Fibroblast of skin of abdomen (primary cell): ENCODE measurements at regions not wholly inside any gene's neighbourhood (a gene's known extent, or its start where the extent isn't known, plus 50 kb on each side); places are given as distances from the start of the nearest gene placed in this dataset.

Source experiments
- DNase-seq: peaks from one replicate; pipeline ENCODE4 v3.0.0-alpha.2; 2013

GRCh38 chr2:41967476-41968181, 80.2 kb upstream of the PKDCC start:
- DNase-seq = no peak

DNA sequence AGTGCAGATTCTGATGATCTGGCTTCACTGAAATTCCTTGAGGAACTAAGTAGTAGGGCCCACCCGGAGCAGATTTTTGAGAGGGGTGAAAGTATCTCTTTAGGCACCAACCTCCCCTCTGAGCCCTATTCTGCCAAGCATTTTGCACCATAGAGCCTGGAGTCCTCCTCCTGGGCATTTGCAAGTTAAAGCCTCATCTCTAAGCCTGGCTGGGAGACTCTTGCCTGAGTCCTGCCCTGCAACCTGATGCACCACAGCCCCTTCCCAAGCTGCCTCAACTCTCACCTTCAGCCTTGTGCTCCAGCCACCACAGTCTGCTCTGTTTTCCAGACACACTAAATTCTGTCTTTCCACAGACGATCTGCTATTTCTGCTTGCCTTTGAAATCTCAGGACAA, 79.6 kb upstream of the PKDCC start:
- no peak for DNase-seq

GRCh38 chr2:41970988-41971660, 76.7 kb upstream of the PKDCC start:
- no peak for DNase-seq

DNA sequence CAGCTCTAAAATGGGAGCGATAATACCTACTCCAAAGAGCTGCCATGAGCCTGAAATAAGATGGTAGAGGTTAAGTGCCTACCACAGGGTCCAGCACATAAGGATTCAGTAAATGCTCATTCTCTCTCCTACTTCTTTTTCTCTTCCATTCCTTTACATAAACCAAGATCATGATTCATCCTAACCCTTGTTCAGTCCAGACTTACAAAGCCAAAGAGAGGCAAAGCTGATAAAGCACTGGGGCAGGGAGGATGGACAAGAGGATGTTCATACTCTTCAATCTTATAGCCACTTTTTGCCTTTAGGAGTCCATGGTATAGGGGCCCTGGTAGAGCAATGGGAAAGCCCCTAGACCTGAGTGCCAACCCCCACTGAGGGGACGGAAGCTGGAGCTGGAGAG, 75.6 kb upstream of the PKDCC start:
- no peak for DNase-seq

DNA sequence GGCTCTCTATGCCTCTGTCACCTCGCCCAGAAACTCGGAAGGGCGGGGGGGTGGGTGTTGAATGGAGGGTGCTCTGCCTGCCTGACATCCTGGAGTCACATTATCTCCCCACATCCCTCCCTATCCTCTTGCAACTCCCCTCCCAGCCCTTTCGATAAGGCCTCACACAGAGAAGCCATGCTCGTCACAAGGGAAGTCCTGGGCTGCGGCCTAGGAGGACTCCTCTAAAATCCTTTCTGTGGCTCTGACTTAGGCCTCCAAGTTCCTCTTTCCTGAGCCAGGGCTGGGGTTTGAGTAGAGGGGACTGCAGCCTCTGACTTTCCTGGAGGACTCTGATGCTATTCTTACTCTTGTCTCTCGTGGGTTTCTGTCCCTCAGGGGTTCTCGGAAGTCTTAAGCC, 75.0 kb upstream of the PKDCC start:
- no peak for DNase-seq

DNA sequence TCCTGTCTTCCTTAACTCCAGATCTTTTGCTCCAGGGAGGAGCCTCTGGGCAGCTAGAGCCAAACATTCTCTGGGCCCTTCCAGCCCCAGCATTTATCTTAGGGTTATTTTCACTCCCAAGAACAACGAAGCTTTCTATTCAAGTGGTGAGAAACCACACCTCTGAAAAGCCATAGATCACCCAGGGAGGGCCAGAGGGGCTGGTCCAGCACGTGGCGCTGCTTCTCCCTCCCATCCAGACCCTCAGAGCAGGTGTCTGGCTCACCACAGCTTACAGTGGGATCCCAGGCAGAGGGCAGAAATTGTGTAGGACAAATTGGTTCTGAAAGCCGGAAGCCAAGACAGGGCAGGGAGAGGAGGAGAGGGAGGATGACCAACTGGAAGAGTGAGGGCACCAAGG, 74.0 kb upstream of the PKDCC start:
- no peak for DNase-seq

- no peak for DNase-seq
Observed at GRCh38 chr2:41981417-41981816, 66.4 kb upstream of the PKDCC start.

DNA sequence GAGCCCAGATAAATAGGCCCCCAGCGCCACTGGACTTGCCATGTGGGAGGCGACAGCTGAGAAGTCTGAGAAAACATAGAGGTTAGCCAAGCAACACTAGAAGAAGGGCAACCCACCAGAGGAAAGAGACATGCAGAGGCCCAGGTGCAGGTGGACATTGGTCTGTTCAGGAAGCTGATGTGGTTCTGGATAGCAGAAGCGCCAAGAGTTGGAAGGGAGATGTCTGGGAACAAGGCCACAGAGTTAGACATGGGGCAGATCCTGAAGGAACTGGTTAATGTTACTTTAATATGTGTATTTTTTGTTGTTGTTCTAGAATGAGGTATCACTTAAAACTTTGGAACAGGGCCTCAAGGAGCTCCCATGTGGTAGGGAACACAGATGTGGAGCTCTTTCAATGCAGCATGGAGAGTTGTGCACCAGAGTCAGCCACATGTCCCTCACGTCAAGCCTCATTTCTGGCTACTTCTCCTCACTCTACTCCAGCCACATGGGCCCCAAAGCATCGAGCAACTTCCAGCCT, 62.2 kb upstream of the PKDCC start:
- no peak for DNase-seq

DNA sequence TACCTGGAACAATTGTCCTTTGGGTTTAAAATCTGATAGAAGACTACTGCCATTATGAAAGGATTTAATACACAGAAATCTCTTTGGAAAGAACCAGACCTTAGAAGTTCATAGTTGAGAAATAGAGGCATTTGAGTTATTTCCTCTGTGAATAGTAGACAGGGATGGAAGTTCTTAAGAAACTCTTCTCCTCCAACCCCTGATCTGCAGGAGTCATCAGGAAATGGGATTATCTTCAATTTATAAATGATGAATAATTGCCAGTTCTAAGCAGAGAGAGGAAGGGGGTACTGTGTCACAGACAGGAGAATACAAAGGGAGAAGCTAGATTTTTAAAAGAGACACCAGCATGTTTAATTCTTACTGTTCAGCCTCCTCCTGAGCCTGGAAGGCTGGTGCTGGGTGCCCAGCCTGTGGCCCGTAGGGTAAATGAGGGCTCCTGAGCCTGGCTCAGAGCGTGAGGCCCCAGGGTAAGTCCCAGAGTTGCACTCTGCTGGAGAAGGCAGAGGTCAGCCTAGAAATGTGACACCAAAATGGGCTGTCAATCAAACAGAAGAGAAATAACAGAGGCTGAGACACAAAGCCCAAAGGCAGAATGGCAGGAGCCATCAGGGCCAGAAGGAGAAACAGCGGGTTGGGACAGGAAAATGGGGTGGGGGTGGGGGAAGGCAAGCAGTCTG, 58.2 kb upstream of the PKDCC start:
- DNase-seq = peak; percentile 49

DNA sequence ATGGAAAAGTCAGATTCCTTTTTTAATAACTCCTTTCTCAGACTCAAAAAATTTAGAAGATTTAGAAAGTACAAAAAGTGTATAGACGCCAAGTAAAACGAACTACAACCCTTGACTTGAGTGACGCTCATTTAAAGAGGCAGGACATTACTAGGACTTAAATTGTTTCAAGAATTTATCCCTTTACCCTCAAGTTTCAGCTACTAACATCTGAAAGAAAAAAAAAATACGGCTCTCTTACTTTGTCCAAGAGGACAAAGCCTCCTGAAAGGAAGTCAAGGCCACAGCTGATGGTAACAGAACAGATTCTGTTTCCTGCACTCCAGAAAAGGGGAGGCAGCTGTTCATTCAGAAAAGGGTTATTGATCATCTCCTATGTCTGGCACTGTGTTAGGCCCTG, 57.6 kb upstream of the PKDCC start:
- DNase-seq = no peak

- DNase-seq = peak; percentile 79
Observed at GRCh38 chr2:41990688-41991087, 57.1 kb upstream of the PKDCC start.

DNA sequence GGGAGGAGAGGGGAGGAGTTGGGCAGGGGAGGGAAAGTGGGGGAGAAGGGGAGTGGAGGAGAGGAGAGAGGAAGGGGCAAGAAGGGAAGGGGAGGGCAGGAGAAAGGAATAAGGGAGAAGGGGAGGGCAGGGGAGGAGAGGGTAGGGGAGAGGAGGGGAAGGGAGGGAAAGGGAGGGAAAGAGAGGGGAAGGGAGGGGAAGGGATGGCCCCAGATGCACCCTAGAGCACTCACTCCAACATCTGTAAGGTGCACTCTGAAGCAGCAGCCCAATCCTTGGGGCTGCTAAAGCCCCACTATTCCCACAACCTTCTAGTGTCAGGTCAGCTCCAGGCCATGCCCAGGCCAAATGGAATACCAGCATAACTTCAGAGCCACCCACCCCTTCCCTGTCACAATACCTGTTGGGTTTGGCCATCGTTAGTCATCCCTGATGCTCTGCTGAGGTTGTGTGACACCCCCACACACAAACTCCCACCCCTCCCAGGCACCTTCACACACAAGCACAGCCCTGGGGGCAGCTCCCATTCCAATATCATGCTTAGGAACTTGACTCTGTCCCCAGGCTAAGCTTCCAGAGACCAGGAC, 55.7 kb upstream of the PKDCC start:
- no peak for DNase-seq

DNA sequence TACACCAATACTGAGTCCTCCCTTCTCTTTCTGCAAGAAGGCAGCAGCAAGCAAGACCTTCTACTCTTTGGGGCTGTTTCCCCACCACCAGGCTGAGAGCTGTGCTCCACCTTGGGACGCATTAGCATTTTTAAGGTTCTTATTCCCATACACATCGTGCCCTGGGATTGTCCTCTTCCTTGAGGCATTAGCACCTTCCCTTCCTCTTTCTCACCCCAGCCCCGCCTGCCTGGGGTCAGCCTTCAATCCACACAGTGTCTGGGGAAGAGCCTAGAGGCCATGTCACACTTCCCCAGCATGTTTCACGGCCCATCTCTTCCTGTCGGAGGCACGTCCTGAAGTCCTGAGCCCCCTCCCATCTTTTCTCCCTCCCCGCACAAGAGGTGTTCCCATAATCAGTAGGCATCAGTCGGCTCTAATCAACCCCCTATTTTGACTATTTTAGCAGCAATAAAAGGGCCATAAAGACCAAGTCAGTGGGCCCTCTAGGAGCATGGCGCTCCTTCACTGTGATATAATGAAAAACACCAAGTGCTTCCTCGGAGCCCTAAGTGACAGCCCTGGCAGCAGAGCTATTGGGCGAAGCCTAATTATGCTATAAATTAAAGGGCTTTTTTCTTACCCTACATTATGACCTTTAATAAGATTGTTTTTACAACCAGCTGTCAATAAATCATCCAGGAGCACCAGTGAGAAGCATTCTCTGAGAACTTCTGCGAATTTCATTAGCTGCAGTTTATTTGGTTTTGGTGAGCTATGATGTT, 55.0 kb upstream of the PKDCC start:
- no peak for DNase-seq

DNA sequence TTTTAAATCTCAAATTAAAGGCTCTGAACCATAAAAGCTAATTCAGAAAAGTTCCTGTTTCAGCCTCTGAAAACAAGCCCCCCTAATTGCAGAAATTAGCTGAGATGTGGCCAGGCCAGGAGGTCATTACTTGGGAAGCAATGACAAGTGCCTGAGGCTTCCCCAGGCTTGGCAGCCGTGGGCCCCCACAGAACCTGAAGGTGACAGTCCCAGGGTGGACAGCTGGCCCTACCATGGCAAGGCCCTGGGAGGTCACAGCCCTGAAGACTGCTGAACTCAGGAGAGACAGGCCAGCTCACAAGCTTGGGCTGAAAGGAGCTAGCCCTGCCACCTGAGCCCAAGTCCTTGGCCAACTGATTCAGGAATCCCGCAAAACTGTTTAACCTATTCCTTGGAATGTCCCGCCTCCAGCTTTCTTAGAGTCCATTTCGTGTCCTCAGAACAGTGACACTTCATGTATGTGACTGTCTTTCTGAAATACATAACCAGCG, 54.3 kb upstream of the PKDCC start:
- no peak for DNase-seq

DNA sequence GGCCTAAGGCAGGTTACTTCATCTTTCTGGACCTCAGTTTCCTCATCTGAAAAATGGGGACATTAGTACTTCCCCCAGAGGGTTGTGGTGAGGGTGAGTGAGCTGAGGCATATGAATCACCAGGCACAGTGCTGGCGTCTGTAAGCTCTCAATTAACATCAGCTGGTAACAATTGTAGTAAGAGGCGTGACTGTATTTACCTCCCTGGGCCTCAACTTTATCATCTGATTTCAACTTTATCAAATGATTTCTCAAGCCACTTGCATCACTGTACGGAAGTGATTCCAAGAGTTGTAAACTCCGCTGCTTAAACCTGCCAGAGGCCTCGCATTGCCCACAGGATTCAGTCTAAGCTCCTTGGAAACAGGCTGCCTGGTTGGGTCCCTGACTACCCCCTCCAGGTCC, 53.6 kb upstream of the PKDCC start:
- peak; percentile 89 for DNase-seq

- no peak for DNase-seq
Observed at GRCh38 chr2:41994661-41995060, 53.2 kb upstream of the PKDCC start.

DNA sequence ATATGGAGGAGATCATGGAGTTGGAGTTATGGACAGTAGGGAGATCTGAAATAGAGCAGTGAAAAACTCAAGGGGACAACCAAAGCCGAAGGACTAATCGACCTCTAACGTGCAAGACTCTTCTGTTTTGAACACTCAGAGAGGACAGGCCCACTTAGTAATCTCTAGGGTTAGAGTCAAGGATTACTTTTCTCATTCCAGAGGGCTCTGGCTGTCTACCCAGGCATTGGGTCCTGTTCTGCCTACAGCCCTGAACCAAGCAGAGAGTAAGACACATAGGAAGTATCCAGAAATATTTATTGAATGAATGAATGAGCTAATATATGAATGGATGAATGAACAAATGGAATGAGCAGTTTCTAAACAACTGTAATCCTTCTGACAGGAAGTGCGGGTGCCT, 50.3 kb upstream of the PKDCC start:
- DNase-seq = no peak
